ENCODE measurements at regions not wholly inside any gene's neighbourhood (a gene's known extent, or its start where the extent isn't known, plus 50 kb on each side); places are given as distances from the start of the nearest gene placed in this dataset.

- peak; percentile 18 for DNase-seq
Observed at GRCh38 chr2:128439031-128439790, 120.5 kb upstream of the HS6ST1 start.

DNA sequence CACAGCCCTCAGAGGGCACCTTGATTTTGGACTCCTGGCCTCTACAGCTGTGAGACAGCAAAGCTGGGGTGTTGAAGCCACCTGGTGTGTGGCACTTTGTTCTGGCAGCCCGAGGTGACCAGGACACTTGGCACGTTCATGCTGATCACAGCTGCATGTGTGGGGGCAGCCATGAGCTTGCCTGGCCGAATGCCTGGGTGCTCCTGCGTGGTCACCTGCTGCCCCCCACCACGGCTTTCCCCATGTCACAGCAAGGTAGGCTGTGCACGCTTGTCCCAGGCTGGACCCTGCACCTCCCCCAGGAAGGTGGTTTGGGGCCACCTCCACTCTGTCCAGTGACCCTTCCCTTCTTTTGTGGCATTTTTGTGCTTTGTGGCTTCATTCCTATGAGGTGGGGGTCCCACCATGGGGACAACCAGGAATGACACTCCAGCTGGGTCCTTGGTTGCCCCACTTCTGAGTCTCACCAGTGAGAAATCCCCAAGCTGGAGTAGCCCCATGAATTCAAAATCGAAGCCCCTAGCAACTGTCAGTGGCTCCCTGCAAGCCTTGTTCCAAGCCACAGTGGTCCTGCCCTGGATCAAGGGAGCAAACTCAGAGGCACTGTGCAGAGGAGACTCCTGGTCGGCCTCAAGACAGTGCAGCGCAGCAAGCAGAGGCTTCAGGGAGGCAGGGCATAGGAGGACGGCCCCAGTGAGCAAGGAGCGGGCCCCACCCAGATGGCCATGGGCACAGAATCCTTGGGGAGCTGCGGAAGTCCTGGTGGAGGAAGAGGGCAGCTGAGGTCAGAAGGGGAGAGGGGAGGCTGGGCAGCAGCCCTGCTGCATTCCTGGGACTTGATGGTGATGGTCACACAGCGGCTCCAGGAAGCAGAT lies 121.4 kb upstream of the HS6ST1 start:
- peak; percentile 13 for DNase-seq

DNA sequence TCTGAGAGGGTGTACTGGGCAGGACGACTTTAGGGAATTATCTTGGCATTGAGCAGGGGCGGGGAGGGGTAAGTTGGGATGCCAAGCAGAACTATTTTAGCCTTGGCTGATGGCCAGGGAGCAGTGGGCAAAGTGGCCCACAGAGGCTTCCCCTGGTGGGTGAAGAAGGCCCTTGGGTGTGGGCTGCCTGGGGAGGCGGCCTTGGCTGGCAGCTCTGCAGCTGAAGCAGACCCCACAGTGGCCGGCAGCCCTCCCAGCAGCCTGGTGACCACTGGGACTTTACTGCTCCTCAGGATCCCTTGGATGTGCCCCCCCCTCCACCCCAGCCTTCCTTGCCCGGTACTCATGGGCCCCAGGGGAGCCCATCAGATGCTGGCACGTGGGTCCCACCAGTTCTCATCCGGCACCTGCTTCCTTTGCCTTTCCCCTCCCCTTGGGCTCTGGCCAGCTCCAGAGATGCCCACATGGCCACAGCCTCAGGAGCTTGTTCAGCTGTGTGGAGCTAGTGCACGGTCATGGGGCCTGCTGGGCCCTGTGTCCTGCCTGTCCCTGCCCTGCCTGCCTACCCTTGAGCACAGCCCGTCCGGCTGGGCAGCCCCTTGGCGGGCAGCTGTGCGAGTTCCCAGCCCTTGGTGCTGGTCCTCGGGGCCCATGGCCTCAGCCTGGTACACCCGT lies 122.1 kb upstream of the HS6ST1 start:
- peak; percentile 39 for DNase-seq

DNA sequence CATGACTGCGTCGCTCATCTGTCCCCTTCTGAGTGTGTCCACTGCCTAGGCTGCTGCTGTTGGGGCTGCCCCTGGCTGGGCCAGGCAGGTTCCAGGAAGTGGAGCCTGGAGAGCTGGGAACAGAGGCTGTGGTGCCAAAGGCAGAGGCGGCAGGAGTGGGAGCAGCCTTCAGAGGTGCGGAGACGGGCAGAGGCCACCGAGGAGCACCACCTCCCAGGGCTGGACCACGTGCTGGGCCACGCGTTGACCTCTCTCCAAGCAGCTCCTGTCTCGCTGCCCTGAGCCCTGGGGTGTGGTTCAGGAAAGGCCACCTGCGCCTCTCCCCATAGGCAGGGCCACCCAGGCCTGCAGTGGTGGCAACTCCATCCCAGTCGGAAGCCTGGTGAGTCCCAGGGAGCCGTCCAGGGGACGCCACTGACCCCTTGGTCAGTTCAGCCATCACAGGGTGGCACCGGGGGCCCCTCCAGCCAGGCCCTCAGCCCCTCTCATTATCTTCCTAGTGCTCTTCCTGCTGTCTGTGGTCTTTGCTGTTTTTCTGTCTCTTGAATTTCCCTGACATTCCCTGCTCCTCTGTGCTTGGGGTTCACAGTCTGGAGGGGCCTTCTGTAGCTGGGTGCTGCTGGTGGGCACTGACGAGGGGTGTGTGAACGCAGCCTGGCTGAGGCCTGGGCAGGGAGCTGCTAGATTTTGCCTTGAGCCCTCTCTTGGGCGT lies 122.8 kb upstream of the HS6ST1 start:
- DNase-seq = peak; percentile 18

DNA sequence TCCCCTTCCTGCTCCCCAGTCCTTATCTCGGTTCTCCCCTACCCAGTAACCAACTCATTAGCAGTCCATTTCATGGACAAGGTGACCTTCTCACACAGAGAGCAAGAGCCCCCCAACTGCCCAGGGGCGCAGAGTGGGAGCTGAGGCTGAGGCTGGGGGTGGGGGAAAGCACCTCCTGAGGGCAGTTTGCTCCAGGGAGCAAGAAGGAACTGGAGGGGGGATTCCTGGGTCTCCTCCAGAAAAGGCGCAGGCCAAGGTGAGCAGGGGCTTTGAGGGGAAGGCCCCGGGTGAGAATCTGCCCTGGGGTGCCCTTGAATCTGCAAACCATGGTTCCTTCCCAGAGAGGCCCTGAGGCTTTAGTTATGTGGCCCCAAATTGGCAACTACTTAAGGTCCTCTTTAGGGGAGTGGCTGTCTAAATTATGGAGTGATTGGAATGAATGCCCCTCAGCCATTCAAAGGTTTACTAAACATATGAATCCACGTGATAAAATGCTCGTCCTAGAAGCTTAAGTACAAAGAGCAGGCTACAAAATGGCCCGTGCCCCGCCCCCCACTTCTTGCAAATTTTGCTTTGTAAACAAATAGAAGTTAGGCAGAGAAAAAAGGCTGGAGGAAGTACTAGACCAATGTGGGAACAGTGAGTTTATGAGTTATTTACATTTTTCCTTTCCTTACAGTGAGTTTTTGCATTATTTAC lies 123.5 kb upstream of the HS6ST1 start:
- DNase-seq = peak; percentile 28

DNA sequence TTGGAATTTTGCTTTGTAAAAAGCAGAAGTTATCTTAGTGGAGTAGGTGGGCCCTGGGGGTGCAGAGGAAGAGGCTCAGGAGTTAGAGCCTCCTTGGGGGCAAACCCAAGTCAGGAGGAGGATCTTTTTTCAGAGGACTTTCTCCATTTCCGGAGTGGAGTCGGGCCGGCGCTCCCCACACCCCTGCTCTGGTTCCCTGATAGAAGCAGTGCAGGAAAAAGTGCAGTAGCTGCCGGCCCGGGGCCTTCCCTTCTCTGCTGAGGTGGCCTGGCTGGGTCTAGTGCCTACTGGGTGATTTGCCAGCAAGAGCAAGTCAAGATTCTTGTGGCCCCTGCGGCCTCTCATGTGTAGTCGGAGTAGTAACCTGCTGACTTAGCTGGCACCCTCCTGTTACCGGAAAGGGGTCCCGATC lies 124.2 kb upstream of the HS6ST1 start:
- DNase-seq = peak; percentile 26

DNA sequence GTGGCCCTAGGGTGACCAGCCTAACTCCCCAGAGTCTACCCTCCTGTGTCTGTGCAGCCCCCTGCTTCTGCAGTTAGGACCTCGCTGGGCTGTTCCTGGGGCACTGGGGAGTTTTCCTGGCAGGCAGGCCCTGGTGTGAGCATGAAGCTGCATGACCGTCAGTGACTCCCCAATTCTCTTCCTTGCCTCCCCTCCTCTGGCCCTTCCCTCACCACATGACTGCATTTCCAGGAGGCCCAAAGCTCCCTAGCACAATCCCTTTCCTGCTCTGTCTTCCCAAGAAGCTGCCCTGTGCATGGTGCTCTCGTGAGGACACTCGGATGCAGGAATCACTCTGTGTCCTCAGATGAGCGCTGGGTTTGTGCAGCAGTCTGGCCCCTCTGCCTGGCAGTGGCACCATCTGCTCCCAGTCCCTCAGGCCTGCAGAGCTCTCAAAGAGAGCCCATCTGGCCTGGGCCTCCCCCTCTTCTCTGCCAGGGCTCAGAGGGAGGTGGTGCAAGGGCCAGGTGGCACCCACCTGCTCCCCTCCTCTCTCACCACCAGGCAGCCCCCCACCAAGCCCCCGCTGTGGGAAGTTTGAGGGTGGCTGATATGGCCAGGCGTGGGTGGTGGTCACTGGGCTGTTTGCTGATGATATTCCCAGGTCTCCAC lies 125.6 kb upstream of the HS6ST1 start:
- peak; percentile 17 for DNase-seq

DNA sequence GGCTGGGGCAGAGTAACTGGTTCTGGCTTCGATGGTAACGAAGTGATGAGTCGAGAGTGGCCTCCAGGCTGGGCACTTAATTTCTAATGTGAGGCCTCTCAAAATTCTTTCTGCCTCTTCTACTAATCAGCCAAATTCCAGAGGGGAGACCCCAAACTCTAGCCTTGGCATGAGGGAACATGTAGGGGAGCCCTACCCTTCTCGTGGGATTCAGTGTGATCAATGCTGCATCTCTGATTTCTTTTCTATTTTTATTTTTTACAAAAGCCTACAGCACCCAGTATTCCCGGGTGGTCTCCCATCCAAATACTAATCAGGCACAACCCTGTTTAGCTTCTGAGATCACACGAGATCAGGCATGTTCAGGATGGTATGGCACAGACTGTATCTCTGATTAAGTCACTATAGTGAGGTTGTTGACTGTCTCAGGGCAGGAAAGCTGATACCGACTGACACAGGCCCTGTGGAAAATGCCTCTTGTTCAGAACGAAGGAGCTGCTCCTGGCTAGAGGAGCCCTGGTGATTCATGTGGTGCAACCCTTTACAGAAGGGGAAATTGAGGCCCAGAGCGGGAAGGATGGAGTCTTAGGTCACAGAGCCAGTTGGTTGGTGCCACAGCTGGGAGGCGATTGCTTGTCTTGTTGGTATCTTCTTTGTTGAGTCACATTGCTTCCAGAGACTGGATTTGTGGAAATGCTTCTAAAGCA lies 126.3 kb upstream of the HS6ST1 start:
- DNase-seq = peak; percentile 10

GRCh38 chr2:128445523-128445900 lies 126.8 kb upstream of the HS6ST1 start:
- DNase-seq = peak; percentile 16

- peak; percentile 16 for DNase-seq
Observed at GRCh38 chr2:128446049-128446873, 127.6 kb upstream of the HS6ST1 start.

DNA sequence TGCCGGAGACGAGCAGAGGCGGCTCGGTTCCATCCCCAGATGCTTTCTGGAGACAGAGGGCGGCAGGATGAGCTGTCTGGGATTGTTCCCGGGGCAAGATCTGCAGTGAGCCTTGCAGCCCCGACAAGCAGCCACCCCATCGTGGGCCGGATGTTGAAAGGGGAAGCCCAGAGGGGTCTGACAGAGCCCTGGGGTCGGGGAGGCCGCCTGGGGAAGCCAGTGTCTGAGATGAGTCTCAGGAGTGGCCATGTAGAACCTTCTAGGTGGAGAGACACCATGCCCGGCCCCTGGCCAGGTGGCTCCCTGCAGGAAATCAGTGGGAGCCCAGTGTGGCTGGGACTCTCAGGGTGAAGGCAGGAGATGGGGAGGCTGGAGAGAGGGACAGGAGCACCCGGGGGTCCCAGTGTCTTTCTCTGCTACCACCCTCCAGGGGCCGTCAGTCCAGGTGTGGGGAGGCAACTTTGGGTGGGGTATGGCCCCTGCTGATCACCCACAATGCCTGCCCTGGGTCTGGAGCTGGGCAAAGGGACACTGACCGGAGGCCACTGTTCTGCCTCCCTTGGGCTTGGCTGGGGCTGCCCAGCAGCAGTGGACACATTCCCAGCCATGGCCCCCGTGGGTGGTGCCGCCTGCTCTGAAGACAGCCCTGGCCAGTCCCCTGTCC lies 128.3 kb upstream of the HS6ST1 start:
- DNase-seq = peak; percentile 16

GRCh38 chr2:128447538-128447995 lies 128.9 kb upstream of the HS6ST1 start:
- DNase-seq = peak; percentile 6

DNA sequence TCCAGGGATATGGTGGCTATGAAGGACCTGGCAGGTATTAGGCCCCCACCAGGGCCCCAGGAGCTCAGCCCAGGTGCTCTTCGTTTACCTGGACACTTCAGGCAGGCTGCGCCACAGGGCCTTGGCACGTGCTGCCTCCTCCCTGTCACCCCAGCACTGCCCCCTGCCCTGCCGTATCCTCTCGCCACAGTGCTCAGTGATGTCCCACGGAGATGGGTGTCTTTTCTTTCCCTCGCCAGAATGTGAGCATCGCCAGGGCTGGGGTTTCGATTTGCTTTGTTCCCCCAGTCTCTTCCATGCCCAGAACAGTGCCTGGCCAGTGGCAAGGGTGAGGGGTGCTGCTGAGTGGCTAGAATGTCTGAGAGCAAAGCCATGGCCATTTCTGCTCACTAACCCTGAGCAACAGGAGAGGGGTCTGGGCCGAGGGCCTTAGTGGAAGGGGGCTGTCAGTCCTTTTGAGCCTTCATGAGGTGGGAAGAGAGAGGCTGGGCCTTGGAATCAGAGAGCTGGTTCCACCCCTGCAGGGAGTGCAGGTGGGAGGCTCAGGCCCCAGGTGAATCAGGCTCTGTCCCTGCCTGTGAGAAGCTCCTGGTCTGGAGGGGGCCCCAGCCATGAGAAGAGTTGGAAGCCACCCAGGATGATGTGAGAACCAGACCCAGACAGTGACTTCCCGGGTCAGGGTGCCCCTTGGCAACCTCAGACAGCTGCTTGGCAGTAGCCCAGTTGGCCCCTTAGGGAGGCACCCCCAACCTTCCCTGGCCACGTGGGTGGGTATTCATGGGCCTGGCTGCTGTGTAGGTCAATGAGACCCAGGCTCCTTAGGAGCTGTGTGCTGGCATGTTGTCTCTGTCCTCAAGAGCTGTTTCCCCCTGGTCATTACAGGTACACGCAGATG lies 129.9 kb upstream of the HS6ST1 start:
- DNase-seq = peak; percentile 20

DNA sequence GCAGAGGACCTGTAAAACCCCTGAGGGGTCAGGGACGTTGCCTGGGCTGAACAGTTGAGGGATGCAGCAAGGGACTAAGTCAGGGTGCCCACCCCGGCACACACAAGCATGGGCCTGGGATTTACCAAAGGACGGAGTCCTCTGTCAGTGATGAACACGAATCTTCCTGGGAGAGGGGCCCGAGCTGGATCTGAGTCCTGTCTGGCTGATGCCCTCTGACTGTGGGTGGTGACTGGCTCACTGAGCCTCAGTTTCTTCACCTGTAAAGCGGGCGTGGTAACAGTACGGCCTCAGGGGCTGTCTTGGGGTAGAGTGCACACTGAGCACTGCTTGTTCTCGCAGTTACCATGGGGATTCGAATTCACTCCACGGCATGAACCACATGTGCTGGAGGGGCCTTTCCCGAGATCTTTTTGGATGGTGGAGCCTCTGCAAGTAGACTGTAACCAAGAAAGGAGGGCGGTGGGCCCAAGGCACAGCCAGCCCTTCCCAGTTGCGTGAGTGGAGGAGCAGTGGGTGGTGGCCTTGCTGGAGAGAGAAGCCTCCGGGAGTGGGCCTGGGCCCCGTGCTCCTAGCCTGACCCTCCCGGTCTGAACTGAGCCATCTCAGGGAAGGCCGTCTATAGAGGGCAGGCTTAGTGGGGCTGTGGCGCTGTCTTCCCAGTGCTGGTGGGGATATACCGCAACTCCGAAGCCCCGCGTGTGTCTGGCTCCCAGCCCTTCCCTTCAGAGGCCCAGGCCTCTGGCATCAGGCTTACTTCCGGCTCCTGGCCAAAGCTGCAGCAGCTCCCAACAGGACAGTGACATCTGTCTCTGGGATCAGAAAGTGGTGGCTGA lies 130.8 kb upstream of the HS6ST1 start:
- peak; percentile 44 for DNase-seq

DNA sequence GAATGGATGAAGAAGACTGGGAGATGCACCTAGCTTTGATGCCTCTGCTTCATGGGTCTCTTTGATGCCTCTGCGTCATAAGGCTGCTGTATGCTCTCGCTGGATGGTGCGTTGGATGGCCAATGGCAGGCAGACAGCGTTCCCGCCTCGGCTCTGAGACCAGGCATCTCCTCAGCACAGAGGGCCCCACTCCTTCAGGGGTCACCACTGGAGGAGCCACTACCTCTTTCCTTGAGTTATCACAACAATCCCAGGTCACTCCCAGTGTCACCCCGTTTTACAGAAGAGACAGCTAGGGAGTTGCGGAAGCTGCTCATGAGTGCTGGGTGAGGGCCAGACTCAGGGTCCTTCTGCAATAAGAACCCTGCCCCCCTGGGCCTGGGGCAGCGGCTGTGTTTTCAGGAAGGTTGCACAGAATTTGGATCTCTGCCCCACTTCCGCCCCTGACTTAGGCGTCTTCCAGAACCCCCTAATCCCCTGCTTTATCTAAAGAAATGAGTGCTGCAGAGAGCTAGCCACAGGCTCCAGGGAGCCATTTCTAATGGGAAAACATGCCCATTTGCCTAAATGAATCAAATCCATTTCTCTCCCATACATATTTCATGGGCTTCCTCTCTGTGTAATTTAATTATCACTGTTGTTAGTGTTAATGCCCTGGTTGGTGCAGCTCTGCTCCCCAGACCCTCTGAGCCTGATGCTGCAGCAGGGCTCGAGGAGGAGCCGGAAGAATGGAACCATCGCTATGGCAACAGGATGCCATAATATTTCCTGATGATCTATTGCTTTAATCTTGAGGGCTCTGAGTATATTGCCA lies 131.8 kb upstream of the HS6ST1 start:
- DNase-seq = peak; percentile 12
